ENCODE measurements at regions not wholly inside any gene's neighbourhood (a gene's known extent, or its start where the extent isn't known, plus 50 kb on each side); places are given as distances from the start of the nearest gene placed in this dataset.

DNA sequence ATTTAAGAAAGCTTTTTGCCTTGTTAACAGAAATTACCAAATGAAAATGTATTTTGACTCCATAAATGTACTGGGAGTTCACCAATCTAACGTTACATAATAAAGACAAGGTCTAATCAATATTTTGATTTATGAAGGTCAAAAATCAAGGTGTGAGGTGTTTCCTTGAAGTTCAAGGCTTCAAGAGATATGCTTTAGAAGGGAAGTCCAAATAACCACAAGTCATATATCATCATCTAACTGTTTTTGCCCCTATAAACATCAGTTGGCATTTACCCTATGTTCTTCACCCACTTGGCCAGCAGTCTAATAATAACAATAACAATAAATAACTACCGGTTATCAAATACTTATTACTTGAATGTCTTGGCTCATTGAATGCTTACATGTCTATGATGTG lies 196.1 kb upstream of the ID2 start:
- Histone ChIP-seq H3K4me2 (ENCODE audit: insufficient read depth, low read length) (no peak overlapping the region), H3K79me2 (ENCODE audit: control insufficient read depth, insufficient read depth, low read length) (no peaks in the 10 kb centered on the region), H3K4me3 (no peak overlapping the region), H3K27me3 (ENCODE audit: control insufficient read depth in 2 of 2, insufficient read depth in 2 of 2, low read length in 2 of 2) (peaks cover 35 to 70% of the 10 kb centered on the region in 2 experiments), H3K9me3 (replicated peaks; ENCODE audit: control insufficient read depth, insufficient read depth, low read depth, low read length) (no peaks in the 10 kb centered on the region), H3K9me1 (ENCODE audit: control insufficient read depth, insufficient read depth, low read length) (no peaks in the 10 kb centered on the region), H3K36me3 (ENCODE audit: control insufficient read depth, insufficient read depth, low read length) (no peaks in the 10 kb centered on the region), H2AFZ (ENCODE audit: low read depth, low read length) (no peak overlapping the region), H3K27ac (ENCODE audit: extremely low read depth, low read depth, low read length) (no peak overlapping the region), H4K20me1 (replicated peaks; ENCODE audit: control insufficient read depth, insufficient read depth, low read length) (no peaks in the 10 kb centered on the region), H3K4me1 (replicated peaks in 1 of 2; ENCODE audit: control insufficient read depth in 2 of 2, insufficient read depth in 2 of 2, low read length in 2 of 2) (no peaks in the 10 kb centered on the region), H3K9ac (ENCODE audit: insufficient read depth in 1 of 2, low read depth in 2 of 2, low read length in 2 of 2) (no peak overlapping the region)
- intact Hi-C loops (cut with micrococcal nuclease) (no loop called here), in situ Hi-C loops (cut with MboI) (no loop called here)
- no TSS peak for BruUV-seq (replicated peaks)
- POLR2A ChIA-PET, result no interaction called here
- ATAC-seq, result no peak
- DNase-seq (ENCODE audit: extremely low read depth in 1 of 4, low spot score in 3 of 4), result no peak
- FAIRE-seq, result no peak
- 0% methylated on average over 2 of the region's 2 CpGs for WGBS (ENCODE audit: insufficient coverage, low coverage, missing lambda C conversion rate)
- CTCF ChIA-PET (ENCODE audit: low intra/inter-chr PET ratio), result no interaction called here
- no peak for TF ChIP-seq XRCC5 (IDR thresholded peaks at IDR 0.05; ENCODE audit: low read depth, low read length)
- TF ChIP-seq ZNF24 (IDR thresholded peaks at IDR 0.05), result no peak
- no peak for TF ChIP-seq SMAD1 (IDR thresholded peaks at IDR 0.05; ENCODE audit: low read depth, low read length, partially characterized antibody)
- TF ChIP-seq, protein P1, sequence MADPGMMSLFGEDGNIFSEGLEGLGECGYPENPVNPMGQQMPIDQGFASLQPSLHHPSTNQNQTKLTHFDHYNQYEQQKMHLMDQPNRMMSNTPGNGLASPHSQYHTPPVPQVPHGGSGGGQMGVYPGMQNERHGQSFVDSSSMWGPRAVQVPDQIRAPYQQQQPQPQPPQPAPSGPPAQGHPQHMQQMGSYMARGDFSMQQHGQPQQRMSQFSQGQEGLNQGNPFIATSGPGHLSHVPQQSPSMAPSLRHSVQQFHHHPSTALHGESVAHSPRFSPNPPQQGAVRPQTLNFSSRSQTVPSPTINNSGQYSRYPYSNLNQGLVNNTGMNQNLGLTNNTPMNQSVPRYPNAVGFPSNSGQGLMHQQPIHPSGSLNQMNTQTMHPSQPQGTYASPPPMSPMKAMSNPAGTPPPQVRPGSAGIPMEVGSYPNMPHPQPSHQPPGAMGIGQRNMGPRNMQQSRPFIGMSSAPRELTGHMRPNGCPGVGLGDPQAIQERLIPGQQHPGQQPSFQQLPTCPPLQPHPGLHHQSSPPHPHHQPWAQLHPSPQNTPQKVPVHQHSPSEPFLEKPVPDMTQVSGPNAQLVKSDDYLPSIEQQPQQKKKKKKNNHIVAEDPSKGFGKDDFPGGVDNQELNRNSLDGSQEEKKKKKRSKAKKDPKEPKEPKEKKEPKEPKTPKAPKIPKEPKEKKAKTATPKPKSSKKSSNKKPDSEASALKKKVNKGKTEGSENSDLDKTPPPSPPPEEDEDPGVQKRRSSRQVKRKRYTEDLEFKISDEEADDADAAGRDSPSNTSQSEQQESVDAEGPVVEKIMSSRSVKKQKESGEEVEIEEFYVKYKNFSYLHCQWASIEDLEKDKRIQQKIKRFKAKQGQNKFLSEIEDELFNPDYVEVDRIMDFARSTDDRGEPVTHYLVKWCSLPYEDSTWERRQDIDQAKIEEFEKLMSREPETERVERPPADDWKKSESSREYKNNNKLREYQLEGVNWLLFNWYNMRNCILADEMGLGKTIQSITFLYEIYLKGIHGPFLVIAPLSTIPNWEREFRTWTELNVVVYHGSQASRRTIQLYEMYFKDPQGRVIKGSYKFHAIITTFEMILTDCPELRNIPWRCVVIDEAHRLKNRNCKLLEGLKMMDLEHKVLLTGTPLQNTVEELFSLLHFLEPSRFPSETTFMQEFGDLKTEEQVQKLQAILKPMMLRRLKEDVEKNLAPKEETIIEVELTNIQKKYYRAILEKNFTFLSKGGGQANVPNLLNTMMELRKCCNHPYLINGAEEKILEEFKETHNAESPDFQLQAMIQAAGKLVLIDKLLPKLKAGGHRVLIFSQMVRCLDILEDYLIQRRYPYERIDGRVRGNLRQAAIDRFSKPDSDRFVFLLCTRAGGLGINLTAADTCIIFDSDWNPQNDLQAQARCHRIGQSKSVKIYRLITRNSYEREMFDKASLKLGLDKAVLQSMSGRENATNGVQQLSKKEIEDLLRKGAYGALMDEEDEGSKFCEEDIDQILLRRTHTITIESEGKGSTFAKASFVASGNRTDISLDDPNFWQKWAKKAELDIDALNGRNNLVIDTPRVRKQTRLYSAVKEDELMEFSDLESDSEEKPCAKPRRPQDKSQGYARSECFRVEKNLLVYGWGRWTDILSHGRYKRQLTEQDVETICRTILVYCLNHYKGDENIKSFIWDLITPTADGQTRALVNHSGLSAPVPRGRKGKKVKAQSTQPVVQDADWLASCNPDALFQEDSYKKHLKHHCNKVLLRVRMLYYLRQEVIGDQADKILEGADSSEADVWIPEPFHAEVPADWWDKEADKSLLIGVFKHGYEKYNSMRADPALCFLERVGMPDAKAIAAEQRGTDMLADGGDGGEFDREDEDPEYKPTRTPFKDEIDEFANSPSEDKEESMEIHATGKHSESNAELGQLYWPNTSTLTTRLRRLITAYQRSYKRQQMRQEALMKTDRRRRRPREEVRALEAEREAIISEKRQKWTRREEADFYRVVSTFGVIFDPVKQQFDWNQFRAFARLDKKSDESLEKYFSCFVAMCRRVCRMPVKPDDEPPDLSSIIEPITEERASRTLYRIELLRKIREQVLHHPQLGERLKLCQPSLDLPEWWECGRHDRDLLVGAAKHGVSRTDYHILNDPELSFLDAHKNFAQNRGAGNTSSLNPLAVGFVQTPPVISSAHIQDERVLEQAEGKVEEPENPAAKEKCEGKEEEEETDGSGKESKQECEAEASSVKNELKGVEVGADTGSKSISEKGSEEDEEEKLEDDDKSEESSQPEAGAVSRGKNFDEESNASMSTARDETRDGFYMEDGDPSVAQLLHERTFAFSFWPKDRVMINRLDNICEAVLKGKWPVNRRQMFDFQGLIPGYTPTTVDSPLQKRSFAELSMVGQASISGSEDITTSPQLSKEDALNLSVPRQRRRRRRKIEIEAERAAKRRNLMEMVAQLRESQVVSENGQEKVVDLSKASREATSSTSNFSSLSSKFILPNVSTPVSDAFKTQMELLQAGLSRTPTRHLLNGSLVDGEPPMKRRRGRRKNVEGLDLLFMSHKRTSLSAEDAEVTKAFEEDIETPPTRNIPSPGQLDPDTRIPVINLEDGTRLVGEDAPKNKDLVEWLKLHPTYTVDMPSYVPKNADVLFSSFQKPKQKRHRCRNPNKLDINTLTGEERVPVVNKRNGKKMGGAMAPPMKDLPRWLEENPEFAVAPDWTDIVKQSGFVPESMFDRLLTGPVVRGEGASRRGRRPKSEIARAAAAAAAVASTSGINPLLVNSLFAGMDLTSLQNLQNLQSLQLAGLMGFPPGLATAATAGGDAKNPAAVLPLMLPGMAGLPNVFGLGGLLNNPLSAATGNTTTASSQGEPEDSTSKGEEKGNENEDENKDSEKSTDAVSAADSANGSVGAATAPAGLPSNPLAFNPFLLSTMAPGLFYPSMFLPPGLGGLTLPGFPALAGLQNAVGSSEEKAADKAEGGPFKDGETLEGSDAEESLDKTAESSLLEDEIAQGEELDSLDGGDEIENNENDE (IDR thresholded peaks at IDR 0.05; ENCODE audit: low read depth, low read length), result no peak
- TF ChIP-seq HLTF (IDR thresholded peaks at IDR 0.05), result no peak
- TF ChIP-seq TAF9B (IDR thresholded peaks at IDR 0.05; ENCODE audit: partially characterized antibody), result no peak
- no peak for TF ChIP-seq TEAD2 (tag; IDR thresholded peaks at IDR 0.05)
- no peak for TF ChIP-seq ZNF212 (CRISPR knock-in tag; IDR thresholded peaks at IDR 0.05)
- no peak for TF ChIP-seq ZKSCAN1 (IDR thresholded peaks at IDR 0.05; ENCODE audit: low read depth, low read length)
- TF ChIP-seq MTA3 (IDR thresholded peaks at IDR 0.05; ENCODE audit: borderline replicate concordance), result no peak
- TF ChIP-seq, protein P2, sequence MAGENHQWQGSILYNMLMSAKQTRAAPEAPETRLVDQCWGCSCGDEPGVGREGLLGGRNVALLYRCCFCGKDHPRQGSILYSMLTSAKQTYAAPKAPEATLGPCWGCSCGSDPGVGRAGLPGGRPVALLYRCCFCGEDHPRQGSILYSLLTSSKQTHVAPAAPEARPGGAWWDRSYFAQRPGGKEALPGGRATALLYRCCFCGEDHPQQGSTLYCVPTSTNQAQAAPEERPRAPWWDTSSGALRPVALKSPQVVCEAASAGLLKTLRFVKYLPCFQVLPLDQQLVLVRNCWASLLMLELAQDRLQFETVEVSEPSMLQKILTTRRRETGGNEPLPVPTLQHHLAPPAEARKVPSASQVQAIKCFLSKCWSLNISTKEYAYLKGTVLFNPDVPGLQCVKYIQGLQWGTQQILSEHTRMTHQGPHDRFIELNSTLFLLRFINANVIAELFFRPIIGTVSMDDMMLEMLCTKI (IDR thresholded peaks at IDR 0.05; ENCODE audit: partially characterized antibody), result no peak

All from K562 (cell line).